ENCODE measurements at regions not wholly inside any gene's neighbourhood (a gene's known extent, or its start where the extent isn't known, plus 50 kb on each side); places are given as distances from the start of the nearest gene placed in this dataset.
A peak's percentile ranks its signal among the peaks of the same experiment; 100 is the strongest.

GRCh38 chr4:23660865-23661264 is 229.0 kb downstream of the PPARGC1A start:
- DNase-seq (ENCODE audit: low read depth): no peak

DNA sequence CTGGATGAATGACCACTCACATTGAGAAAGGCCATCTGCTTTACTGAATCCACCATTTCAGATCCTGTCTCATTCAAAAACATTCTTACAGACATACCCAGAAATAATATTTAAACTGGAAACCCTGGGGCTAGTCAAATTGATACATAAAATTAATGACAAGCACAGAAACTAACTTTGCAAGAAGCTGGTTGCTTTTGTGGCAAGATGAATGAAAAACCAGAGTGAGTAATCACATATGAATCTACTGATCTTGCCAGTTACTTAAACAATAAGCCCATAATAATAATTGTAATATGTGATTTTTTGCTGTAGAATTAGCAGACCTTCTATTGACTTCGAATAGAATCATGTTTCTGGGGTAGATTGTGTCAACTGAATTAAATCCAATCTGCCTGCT is 235.1 kb downstream of the PPARGC1A start:
- peak; percentile 24 for DNase-seq (ENCODE audit: low read depth)

DNA sequence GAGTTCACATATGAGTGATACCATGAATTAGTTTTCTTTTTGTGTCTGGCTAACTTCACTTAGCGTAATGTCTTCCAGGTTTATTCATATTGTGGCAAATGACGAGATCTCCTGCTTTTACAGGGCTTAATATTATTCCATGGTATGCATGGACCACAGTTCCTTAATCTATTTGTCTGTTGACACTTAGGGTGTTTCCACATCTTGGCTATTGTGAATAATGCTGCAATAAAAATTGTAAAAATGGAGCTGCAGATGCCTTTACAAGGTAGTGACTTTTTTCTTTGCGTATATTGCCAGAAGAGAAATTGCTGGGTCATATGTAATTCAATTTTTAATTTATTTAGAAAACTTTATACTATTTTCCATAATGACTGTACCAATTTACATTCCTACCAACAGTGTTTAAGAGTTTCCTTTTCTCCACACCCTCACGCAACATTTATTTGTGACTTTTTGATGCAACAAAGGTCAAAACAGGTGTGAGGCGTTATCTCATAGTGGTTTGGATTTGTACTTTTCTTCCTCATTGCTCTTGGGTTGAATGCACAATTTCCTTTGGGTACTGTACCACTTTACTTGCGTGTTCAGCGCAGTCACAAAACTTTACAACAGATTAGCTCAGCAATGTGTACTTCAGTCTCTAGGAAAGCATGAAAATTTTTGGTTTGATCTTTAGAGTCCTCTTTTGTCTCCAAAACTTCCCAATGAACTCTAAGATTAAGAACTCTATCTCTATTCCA is 240.8 kb downstream of the PPARGC1A start:
- DNase-seq (ENCODE audit: low read depth): no peak

- no peak for DNase-seq (ENCODE audit: low read depth)
Measured at GRCh38 chr4:23635468-23635867, 254.4 kb downstream of the PPARGC1A start.

DNA sequence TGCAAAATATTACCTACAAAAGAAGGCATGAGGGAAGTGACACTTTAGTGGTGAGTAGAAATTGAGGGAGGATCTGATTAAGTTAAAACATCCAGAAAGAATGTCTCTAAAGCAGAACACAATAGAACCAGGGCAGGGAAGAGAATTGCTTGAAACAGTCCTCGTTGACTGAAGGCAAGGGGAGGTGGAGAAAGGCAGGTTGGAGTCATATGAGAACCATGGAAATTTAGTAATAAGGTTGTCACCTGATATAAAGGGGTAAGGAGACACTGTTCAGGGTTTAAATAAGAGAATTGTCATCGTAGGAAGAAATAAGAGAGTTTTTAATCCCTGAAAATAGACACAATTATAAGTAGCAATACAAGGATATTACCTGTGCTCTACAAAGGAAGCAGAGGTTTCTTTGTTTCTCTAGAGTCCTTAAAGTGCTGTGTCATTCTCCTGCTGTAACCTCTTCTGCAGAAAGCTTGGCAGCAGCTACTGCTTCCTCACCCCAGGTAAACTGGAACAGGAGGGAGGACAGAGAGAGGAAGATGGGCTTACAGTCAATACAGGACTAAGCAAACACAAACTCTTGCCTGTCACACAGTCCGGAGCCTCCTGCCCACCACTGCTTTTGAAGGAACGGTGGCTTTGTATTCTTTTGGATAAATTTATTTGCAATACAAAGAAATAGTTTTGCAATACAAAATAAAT is 258.4 kb downstream of the PPARGC1A start:
- no peak for DNase-seq (ENCODE audit: low read depth)

DNA sequence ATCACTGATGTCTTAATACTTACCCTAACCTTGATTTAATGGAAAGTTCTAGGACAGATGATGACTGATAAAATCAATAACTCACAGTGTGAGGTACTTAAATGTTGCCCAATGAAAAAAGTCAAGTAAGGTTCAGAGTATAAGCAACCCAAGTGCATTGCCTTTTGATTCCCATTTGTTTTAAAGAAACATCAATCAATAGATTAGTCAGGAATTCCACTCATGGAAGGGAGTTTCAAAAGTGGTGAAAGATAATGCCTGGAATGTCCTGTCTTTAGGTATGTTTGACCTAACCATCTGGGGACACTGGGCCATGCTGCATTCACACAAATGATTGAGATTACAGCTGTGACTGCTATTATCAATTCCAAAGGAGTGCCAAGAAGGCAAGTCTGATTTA is 259.7 kb downstream of the PPARGC1A start:
- no peak for DNase-seq (ENCODE audit: low read depth)

- DNase-seq (ENCODE audit: low read depth): no peak
Measured at GRCh38 chr4:23629421-23629820, 260.4 kb downstream of the PPARGC1A start.

DNA sequence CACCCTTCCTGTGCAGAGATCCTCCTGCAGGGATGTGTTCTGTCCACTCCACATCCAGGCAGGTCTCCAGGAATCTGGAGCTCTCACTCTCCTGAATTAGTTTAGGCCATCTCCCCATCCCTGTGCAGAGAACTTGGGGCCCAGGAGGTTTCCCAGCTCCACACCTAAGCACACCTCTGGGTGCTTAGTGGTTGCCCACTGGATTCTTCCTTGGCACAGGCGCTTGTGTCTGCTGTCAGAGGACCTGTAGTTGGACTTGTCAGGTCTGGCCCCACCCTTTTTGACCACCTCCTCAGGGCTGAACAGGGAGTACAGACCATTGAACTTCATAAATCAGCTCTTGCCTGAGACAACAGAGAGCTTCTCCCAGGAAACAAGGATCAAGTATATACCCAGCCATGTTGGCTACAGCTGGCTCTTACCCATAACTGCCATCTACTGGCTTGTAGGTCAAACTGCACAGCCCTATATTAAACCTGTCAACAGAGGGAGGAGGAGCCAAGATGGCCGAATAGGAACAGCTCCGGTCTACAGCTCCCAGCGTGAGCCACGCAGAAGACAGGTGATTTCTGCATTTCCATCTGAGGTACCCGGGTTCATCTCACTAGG is 275.5 kb downstream of the PPARGC1A start:
- no peak for DNase-seq (ENCODE audit: low read depth)

GRCh38 chr4:23613782-23614181 is 276.1 kb downstream of the PPARGC1A start:
- no peak for DNase-seq (ENCODE audit: low read depth)

DNA sequence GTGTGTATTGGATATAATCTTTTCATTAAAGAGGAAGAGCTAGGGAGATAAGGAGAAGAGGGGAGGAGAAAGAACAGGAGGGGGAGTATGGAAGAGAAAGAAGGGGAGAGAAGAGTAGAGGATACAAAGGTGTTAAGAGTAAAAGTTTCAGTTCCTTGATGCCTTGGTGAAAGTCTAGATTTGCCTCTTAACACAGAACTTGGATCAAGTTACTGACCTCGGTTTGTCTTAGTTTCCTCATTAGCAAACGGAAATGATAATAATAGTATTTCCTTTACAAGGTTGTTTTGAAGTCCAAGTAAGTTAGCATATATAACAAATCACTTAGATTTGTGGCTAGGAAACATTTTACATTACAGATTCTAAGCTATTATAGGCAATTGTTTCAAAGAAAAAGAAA is 287.1 kb downstream of the PPARGC1A start:
- no peak for DNase-seq (ENCODE audit: low read depth)

DNA sequence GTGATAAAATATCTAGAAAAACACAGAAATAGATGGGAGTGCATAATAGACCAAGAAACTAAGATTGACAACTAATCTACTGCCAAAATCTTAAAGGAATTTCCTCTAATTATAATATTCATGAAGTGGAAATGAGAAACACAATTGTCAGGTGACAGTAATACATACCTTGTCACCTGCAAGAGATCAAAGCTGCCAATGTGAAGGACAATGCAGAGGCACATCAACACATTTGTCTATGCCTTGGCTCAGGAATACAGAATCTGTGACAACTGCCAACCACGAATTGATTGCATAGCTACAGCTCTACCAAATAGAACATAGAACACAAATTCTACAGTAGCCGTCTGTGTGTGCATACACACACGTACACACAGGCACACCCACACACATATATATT is 295.7 kb downstream of the PPARGC1A start:
- no peak for DNase-seq (ENCODE audit: low read depth)

DNA sequence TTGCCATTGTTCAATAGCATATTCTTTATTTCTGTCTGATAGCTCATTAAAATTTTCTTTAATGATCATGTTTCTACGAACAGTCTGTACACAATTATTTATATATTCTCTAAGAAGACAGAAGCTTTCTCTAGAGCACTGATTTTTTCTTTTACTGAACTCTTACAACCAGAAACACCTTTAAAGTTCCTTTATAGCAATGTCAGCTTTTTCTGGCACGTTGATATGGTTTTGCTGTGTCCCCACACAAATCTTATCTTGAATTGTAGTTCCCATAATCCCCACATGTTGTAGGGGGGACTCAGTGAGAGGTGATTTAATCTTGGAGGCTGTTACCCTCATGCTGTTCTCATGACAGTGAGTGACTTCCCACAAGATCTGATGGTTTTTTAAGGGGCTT is 299.4 kb downstream of the PPARGC1A start:
- no peak for DNase-seq (ENCODE audit: low read depth)

- DNase-seq (ENCODE audit: low read depth): no peak
Measured at GRCh38 chr4:23584024-23584423, 305.8 kb downstream of the PPARGC1A start.

- no peak for DNase-seq (ENCODE audit: low read depth)
Measured at GRCh38 chr4:23582671-23583070, 307.2 kb downstream of the PPARGC1A start.

DNA sequence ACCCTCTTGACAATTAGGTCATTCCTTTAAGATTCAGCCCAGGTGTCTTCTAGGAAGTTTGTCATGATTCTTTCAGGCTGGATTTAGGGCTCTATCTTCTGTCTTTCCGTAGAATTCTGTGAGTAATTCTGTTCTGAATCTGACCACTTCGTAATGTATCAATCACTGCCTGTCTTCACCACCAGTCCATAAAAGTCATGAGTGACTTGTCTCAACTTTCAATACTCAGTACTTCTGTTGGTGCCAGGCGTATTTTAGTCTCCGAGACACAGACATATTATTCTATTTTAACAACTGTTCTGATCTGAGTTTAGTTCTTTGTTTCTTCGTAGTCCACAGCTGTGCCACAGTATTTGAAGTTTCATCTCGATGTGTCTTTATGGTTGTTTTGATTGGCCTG is 310.7 kb downstream of the PPARGC1A start:
- no peak for DNase-seq (ENCODE audit: low read depth)

GRCh38 chr4:23577398-23577797 is 312.4 kb downstream of the PPARGC1A start:
- no peak for DNase-seq (ENCODE audit: low read depth)

GRCh38 chr4:23572382-23572781 is 317.5 kb downstream of the PPARGC1A start:
- DNase-seq (ENCODE audit: low read depth): no peak

DNA sequence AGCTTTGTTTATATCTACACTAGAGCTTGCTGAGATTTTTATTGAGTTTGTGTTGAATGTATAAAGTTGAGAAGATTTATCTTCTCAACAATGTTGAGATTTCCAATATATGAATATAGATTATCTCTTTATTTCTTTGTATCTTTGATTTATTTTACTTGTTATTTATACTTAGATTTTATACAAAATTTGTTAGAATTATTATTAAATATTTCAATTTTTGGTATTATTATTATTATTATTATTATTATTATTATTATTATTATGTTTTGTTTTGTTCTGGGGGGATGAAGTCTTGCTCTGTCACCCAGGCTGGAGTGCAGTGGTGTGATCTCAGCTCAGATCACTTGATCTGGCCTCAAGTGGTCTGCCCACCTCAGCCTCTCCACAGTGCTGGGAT is 322.5 kb downstream of the PPARGC1A start:
- no peak for DNase-seq (ENCODE audit: low read depth)

GRCh38 chr4:23560748-23561147 is 329.1 kb downstream of the PPARGC1A start:
- no peak for DNase-seq (ENCODE audit: low read depth)

DNA sequence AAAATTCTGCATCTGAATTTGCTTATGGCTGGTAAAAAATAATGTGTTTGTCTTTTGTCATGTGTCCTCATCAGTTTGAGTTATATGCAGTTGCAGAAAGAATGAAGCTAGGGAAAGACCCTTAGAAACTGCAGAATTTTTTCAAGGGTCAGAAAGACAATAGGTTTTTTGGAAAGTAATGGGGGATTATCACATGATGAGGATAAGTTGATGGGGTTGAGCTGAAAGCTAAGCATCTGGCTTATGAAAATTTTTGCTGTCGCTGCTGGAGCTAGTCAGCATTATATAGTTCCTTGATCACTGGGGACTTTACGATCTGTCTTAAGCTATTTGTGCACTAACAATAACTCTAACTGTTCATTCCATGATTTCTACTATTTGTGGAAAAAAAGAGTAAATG is 331.7 kb downstream of the PPARGC1A start:
- DNase-seq (ENCODE audit: low read depth): no peak

- DNase-seq (ENCODE audit: low read depth): no peak
Measured at GRCh38 chr4:23547601-23548000, 342.2 kb downstream of the PPARGC1A start.

GRCh38 chr4:23547096-23547495 is 342.8 kb downstream of the PPARGC1A start:
- no peak for DNase-seq (ENCODE audit: low read depth)

DNA sequence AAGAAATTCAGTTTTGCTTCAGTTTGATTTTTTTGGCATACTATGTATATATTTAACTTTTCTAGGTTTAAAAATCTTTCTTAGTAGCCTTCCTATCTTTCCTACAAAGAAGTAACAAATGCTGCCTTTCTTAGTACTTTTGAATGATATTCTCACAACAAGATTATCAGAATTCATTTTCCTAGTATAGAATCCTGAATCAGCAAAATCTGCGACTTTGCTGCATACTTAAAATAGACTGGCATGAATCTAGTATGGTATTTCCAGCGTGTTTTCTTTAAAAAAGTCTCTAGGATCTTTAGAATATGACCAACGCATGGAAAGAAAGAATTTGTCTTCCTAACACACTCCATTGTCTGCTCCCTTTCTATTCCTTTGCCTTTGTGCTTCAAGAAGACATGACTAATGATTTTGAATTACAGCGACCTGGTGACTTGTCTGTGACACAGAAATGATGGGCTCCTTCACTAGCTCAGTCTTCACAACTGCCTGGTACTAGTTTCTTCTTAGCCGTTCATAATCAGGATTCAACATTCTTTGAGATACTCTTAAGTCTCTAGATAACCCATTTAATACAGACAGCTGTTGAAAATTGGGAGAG is 349.8 kb downstream of the PPARGC1A start:
- no peak for DNase-seq (ENCODE audit: low read depth)

Data from HS-5 (cell line).